H9 (cell line): ENCODE measurements at regions not wholly inside any gene's neighbourhood (a gene's known extent, or its start where the extent isn't known, plus 50 kb on each side); places are given as distances from the start of the nearest gene placed in this dataset.

Experiments used
- DNase-seq: peaks from one replicate; pipeline ENCODE4 v3.0.0-alpha.2; 2017
- H2AFZ ChIP-seq: one replicate; pipeline ENCODE4 v1.6.1; 2013; ENCODE audit warnings: mild to moderate bottlenecking, low read length, control low read depth, moderate library complexity
- H2AK5ac ChIP-seq: 2 replicates; pipeline ENCODE4 v1.6.1; 2013; ENCODE audit warnings: low read length, control low read depth, mixed read lengths; ENCODE audit not compliant: insufficient read length
- H2BK120ac ChIP-seq: one replicate; pipeline ENCODE4 v1.6.1; 2013; ENCODE audit warnings: low read depth, mild to moderate bottlenecking, low read length, control low read depth, inconsistent platforms; ENCODE audit not compliant: poor library complexity, severe bottlenecking
- H2BK12ac ChIP-seq: 2 replicates; pipeline ENCODE4 v1.6.1; 2013; ENCODE audit warnings: low read length, control low read depth, mixed read lengths, low read depth; ENCODE audit not compliant: insufficient read length
- H2BK15ac ChIP-seq: 2 replicates; pipeline ENCODE4 v1.6.1; 2013; ENCODE audit warnings: low read depth, low read length, control low read depth
- H2BK20ac ChIP-seq: one replicate; pipeline ENCODE4 v1.6.1; 2013; ENCODE audit warnings: low read depth, mild to moderate bottlenecking, low read length, control low read depth, inconsistent platforms; ENCODE audit not compliant: poor library complexity, severe bottlenecking
- H2BK5ac ChIP-seq: 2 replicates; pipeline ENCODE4 v1.6.1; 2013; ENCODE audit warnings: low read length, control low read depth, mixed read lengths; ENCODE audit not compliant: insufficient read length
- H3K14ac ChIP-seq: 2 replicates; pipeline ENCODE4 v1.6.1; 2013; ENCODE audit warnings: low read length, control low read depth; ENCODE audit not compliant: insufficient read depth
- H3K18ac ChIP-seq: 2 replicates; pipeline ENCODE4 v1.6.1; 2013; ENCODE audit warnings: low read depth, mild to moderate bottlenecking, mixed read lengths, low read length, control low read depth; ENCODE audit not compliant: insufficient read length
- H3K23ac ChIP-seq: 2 replicates; pipeline ENCODE4 v1.6.1; 2013; ENCODE audit warnings: low read length, control low read depth, mixed read lengths, low read depth; ENCODE audit not compliant: insufficient read length
- H3K23me2 ChIP-seq: 2 replicates; pipeline ENCODE4 v1.6.1; 2013; ENCODE audit warnings: low read depth, mild to moderate bottlenecking, mixed read lengths, low read length, control low read depth; ENCODE audit not compliant: insufficient read length, poor library complexity, severe bottlenecking
- H3K27ac ChIP-seq: 2 replicates; pipeline ENCODE4 v1.5.1; 2013; ENCODE audit warnings: low read length, control low read depth, mixed read lengths, low read depth; ENCODE audit not compliant: insufficient read length
- H3K27me3 ChIP-seq: 2 replicates; pipeline ENCODE4 v1.6.1; 2013; ENCODE audit warnings: low read length, control low read depth, inconsistent platforms; ENCODE audit not compliant: insufficient read depth
- H3K4ac ChIP-seq: 2 replicates; pipeline ENCODE4 v1.6.1; 2013; ENCODE audit warnings: low read depth, mild to moderate bottlenecking, control low read depth, inconsistent platforms, low read length, moderate library complexity
- H3K4me1 ChIP-seq: 2 replicates; pipeline ENCODE4 v1.6.1; 2013; ENCODE audit warnings: low read length, control low read depth, inconsistent platforms; ENCODE audit not compliant: insufficient read depth
- H3K4me2 ChIP-seq: 2 replicates; pipeline ENCODE4 v1.6.1; 2013; ENCODE audit warnings: low read length, control low read depth, mixed read lengths; ENCODE audit not compliant: insufficient read length, insufficient read depth
- H3K56ac ChIP-seq: 2 replicates; pipeline ENCODE4 v1.6.1; 2013; ENCODE audit warnings: low read depth, mild to moderate bottlenecking, mixed read lengths, low read length, control low read depth; ENCODE audit not compliant: insufficient read length
- H3K79me1 ChIP-seq: 2 replicates; pipeline ENCODE4 v1.6.1; 2013; ENCODE audit warnings: low read depth, mild to moderate bottlenecking, moderate library complexity, low read length, control low read depth, inconsistent platforms; ENCODE audit not compliant: insufficient read depth, poor library complexity, severe bottlenecking
- H3K79me2 ChIP-seq: 2 replicates; pipeline ENCODE4 v1.6.1; 2013; ENCODE audit warnings: low read length, control low read depth, inconsistent platforms; ENCODE audit not compliant: insufficient read depth
- H3K9ac ChIP-seq: 2 replicates; pipeline ENCODE4 v1.6.1; 2013; ENCODE audit warnings: low read length, control low read depth, mixed read lengths; ENCODE audit not compliant: insufficient read length; ENCODE audit errors: extremely low read depth
- H3K9me3 ChIP-seq: one replicate; pipeline ENCODE4 v1.6.1; 2013; ENCODE audit warnings: low read depth, low read length, inconsistent platforms; ENCODE audit not compliant: control insufficient read depth
- H3T11ph ChIP-seq: one replicate; pipeline ENCODE4 v1.6.1; 2013; ENCODE audit warnings: mild to moderate bottlenecking, low read length, control low read depth, inconsistent platforms
- H4K20me1 ChIP-seq: one replicate; pipeline ENCODE4 v1.6.1; 2013; ENCODE audit not compliant: control insufficient read depth, insufficient read length, insufficient read depth
- H4K5ac ChIP-seq: 2 replicates; pipeline ENCODE4 v1.6.1; 2013; ENCODE audit warnings: low read depth, mild to moderate bottlenecking, mixed read lengths, low read length, control low read depth; ENCODE audit not compliant: insufficient read length
- H4K8ac ChIP-seq: replicated peaks from 2 replicates; pipeline ENCODE4 v1.6.1; 2013; ENCODE audit warnings: low read length, control low read depth, mixed read lengths, low read depth; ENCODE audit not compliant: insufficient read length
- H4K91ac ChIP-seq: 2 replicates; pipeline ENCODE4 v1.6.1; 2013; ENCODE audit warnings: low read depth, mild to moderate bottlenecking, moderate library complexity, mixed read lengths, low read length, control low read depth; ENCODE audit not compliant: insufficient read length
- H3K27ac Mint-ChIP-seq, 3 experiments: 2 replicates in 2 of 3; 3 replicates in 1 of 3; pipeline ENCODE4 v1.8.0; 2020 to 2021; ENCODE audit warnings: mixed read lengths in 3 of 3, mild to moderate bottlenecking in 1 of 3, moderate library complexity in 1 of 3
- H3K27me3 Mint-ChIP-seq: 2 replicates; pipeline ENCODE4 v1.8.0; 2021; ENCODE audit warnings: low read depth, mild to moderate bottlenecking, moderate library complexity, mixed read lengths
- H3K36me3 Mint-ChIP-seq, 3 experiments: 2 replicates in 2 of 3; 3 replicates in 1 of 3; pipeline ENCODE4 v1.8.0; 2020 to 2021; ENCODE audit warnings: low read depth in 3 of 3, mixed read lengths in 3 of 3; ENCODE audit not compliant: insufficient read depth in 1 of 3
- H3K4me1 Mint-ChIP-seq, 2 experiments: 2 replicates each; pipeline ENCODE4 v1.8.0; 2020; ENCODE audit warnings: mixed read lengths in 2 of 2
- H3K4me3 Mint-ChIP-seq, 2 experiments: 2 replicates in 1 of 2; 3 replicates in 1 of 2; pipeline ENCODE4 v1.8.0; 2020 to 2021; ENCODE audit warnings: mild to moderate bottlenecking in 2 of 2, mixed read lengths in 2 of 2, moderate library complexity in 1 of 2
- H3K9me3 Mint-ChIP-seq, 2 experiments: 2 replicates in 1 of 2; 3 replicates in 1 of 2; pipeline ENCODE4 v1.8.0; 2020; ENCODE audit warnings: mild to moderate bottlenecking in 2 of 2, mixed read lengths in 2 of 2, moderate library complexity in 1 of 2
- CTCF ChIP-seq: fragments of 200-600 bp; sonication (generic); conservative IDR thresholded peaks from 3 replicates; pipeline ENCODE4 v1.8.0; 2021; ENCODE audit warnings: antibody characterized with exemption, mild to moderate bottlenecking
- WGBS: extraction: QIAGEN DNeasy Blood & Tissue Kit; methylation state at CpG from one replicate; pipeline ENCODE4 v1.1.7; 2013; ENCODE audit warnings: missing lambda C conversion rate, low lambda C conversion rate, mixed read lengths; ENCODE audit not compliant: insufficient read length; ENCODE audit errors: extremely low coverage; 5-methylcytosine and 5-hydroxymethylcytosine counted together

- Histone ChIP-seq H2AK5ac (no peak overlapping the region), H4K5ac (no peak overlapping the region), H4K91ac (no peak overlapping the region), H2BK15ac (no peak overlapping the region), H2BK20ac (no peak overlapping the region), H3K79me1 (no peaks in the 10 kb centered on the region), H3T11ph (no peak overlapping the region), H3K4me2 (no peak overlapping the region), H4K8ac (no peak overlapping the region), H2AFZ (no peak overlapping the region), H2BK12ac (no peak overlapping the region), H3K27me3 (no peaks in the 10 kb centered on the region), H3K23me2 (no peaks in the 10 kb centered on the region), H3K79me2 (no peaks in the 10 kb centered on the region), H2BK120ac (no peak overlapping the region), H3K4me1 (no peaks in the 10 kb centered on the region), H4K20me1 (no peaks in the 10 kb centered on the region), H3K9ac (no peak overlapping the region), H3K23ac (no peak overlapping the region), H3K14ac (no peak overlapping the region), H3K56ac (no peak overlapping the region), H3K4ac (no peak overlapping the region), H3K18ac (no peak overlapping the region), H3K27ac (no peak overlapping the region), H2BK5ac (no peak overlapping the region), H3K9me3 (no peaks in the 10 kb centered on the region)
- Mint-ChIP-seq H3K27me3 (no peaks in the 10 kb centered on the region; the same call in 1 of the 2 replicates), H3K27ac (peak overlapping the region in 1 of 3 experiments; percentile 22; a peak in 2 of 7 replicates), H3K9me3 (no peaks in the 10 kb centered on the region), H3K4me1 (peaks cover 7 to 8% of the 10 kb centered on the region in 2 experiments; a peak in 3 of 4 replicates), H3K36me3 (no peaks in the 10 kb centered on the region), H3K4me3 (no peak overlapping the region)
- TF ChIP-seq CTCF: no peak
- WGBS: no CpG with 5 or more reads among the region's 8 CpGs
- no peak for DNase-seq
These were observed 162.3 kb downstream of the KLF5 start for GRCh38 chr13:73220966-73221720.
